DMS114 treated with DMSO at 0.1 percent for 48 hours (cell line): ENCODE measurements at regions not wholly inside any gene's neighbourhood (a gene's known extent, or its start where the extent isn't known, plus 50 kb on each side); places are given as distances from the start of the nearest gene placed in this dataset.
"Not testable (repeated sequence)": the region's sequence is repeated elsewhere in the genome, so short reads cannot be mapped to it uniquely, and the experiment has no call there.

Experiments
- DNase-seq: peaks from one replicate; lab custom pipeline; 2025; ENCODE audit not compliant: unreplicated experiment; lab: John Stamatoyannopoulos, UW

- no peak for DNase-seq
These were observed 123.6 kb downstream of the ZNF248 start for GRCh38 chr10:37733822-37734221.

- DNase-seq: no peak
These were observed 124.7 kb downstream of the ZNF248 start for GRCh38 chr10:37732685-37733084.

- DNase-seq: no peak
These were observed 128.6 kb downstream of the ZNF248 start for GRCh38 chr10:37728830-37729229.

GRCh38 chr10:37727491-37728352 lies 129.7 kb downstream of the ZNF248 start:
- DNase-seq: no peak

GRCh38 chr10:37721100-37721499 lies 136.3 kb downstream of the ZNF248 start:
- DNase-seq: no peak

GRCh38 chr10:37718060-37718459 lies 139.3 kb downstream of the ZNF248 start:
- not testable (repeated sequence) for DNase-seq

GRCh38 chr10:37713642-37714041 lies 143.8 kb downstream of the ZNF248 start:
- DNase-seq: no peak

GRCh38 chr10:37713132-37713501 lies 144.3 kb downstream of the ZNF248 start:
- DNase-seq: no peak

GRCh38 chr10:37712489-37713131 lies 144.8 kb downstream of the ZNF248 start:
- DNase-seq: no peak

- DNase-seq: no peak
These were observed 145.6 kb downstream of the ZNF248 start for GRCh38 chr10:37711617-37712488.

GRCh38 chr10:37710831-37711616 lies 146.4 kb downstream of the ZNF248 start:
- DNase-seq: no peak

- DNase-seq: no peak
These were observed 149.4 kb downstream of the ZNF248 start for GRCh38 chr10:37707829-37708578.

GRCh38 chr10:37704566-37704965 lies 152.8 kb downstream of the ZNF248 start:
- no peak for DNase-seq

GRCh38 chr10:37703833-37704382 lies 153.5 kb downstream of the ZNF248 start:
- DNase-seq: no peak

- no peak for DNase-seq
These were observed 154.3 kb downstream of the ZNF248 start for GRCh38 chr10:37703114-37703513.

GRCh38 chr10:37701781-37702493 lies 155.5 kb downstream of the ZNF248 start:
- DNase-seq: no peak

- no peak for DNase-seq
These were observed 156.3 kb downstream of the ZNF248 start for GRCh38 chr10:37700886-37701780.

GRCh38 chr10:37687581-37687980 lies 169.8 kb downstream of the ZNF248 start:
- no peak for DNase-seq
